Neural progenitor cell (in vitro differentiated cells): ENCODE measurements at regions not wholly inside any gene's neighbourhood (a gene's known extent, or its start where the extent isn't known, plus 50 kb on each side); places are given as distances from the start of the nearest gene placed in this dataset.

ENCODE experiments used
- EZH2 ChIP-seq: fragments of 200-600 bp; sonication (generic); IDR thresholded peaks from 2 replicates; pipeline ENCODE4 v1.6.1; 2017; ENCODE audit warnings: antibody characterized with exemption, mild to moderate bottlenecking, moderate library complexity
- TF ChIP-seq, protein P1 (sequence below): fragments of 200-600 bp; sonication (generic); IDR thresholded peaks from 2 replicates; pipeline ENCODE4 v1.5.1; 2017; ENCODE audit warnings: antibody characterized with exemption, mild to moderate bottlenecking

- TF ChIP-seq, protein P1, sequence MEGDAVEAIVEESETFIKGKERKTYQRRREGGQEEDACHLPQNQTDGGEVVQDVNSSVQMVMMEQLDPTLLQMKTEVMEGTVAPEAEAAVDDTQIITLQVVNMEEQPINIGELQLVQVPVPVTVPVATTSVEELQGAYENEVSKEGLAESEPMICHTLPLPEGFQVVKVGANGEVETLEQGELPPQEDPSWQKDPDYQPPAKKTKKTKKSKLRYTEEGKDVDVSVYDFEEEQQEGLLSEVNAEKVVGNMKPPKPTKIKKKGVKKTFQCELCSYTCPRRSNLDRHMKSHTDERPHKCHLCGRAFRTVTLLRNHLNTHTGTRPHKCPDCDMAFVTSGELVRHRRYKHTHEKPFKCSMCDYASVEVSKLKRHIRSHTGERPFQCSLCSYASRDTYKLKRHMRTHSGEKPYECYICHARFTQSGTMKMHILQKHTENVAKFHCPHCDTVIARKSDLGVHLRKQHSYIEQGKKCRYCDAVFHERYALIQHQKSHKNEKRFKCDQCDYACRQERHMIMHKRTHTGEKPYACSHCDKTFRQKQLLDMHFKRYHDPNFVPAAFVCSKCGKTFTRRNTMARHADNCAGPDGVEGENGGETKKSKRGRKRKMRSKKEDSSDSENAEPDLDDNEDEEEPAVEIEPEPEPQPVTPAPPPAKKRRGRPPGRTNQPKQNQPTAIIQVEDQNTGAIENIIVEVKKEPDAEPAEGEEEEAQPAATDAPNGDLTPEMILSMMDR, result no peak
- TF ChIP-seq EZH2, result no peak
Observed at GRCh38 chr14:82536566-82536965, 1002.9 kb upstream of the SEL1L start.
